Posterior cingulate gyrus (tissue), 11 donors: ENCODE measurements at regions not wholly inside any gene's neighbourhood (a gene's known extent, or its start where the extent isn't known, plus 50 kb on each side); places are given as distances from the start of the nearest gene placed in this dataset.

Source experiments
- DNase-seq, 10 donors: peaks; one replicate each; pipeline versions ENCODE4 v3.0.0 to v3.0.0-alpha.2; 2020 to 2021; ENCODE audit warnings: mixed read lengths in 3 of 10
- intact Hi-C: fragments of 100-400 bp; cut with DNase I; formaldehyde crosslinking; loops from one replicate; pipeline ENCODE4 v1.15.1; 2023

DNA sequence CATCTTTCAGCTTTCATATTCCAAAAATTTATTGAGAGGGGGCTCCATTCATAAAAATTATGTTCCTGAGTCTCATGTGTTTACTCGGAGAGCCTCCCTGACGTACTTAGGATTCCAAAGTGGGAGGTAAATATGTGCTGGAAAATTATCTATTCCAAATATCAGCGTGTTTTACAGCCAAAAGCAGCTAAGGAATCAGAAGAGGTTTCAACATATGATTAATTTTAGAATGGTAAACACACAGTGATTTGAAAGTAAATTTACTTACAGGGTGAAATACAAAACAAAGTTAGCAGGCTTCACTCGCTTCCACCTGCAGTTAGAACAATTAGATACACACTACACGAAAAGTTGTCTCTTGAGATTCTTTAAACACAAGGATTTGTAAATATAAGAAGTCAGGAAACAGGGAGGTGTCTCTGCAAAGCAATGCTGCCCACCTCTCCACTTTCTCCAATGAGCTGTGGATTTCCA, 313.8 kb upstream of the NBEA start:
- intact Hi-C loops: no loop called here
- no peak for DNase-seq

GRCh38 chr13:34634448-34634847, 307.6 kb upstream of the NBEA start:
- intact Hi-C loops: no loop called here
- DNase-seq: no peak

- DNase-seq: no peak
- intact Hi-C loops: no loop called here
These were observed 304.9 kb upstream of the NBEA start for GRCh38 chr13:34637138-34637537.

DNA sequence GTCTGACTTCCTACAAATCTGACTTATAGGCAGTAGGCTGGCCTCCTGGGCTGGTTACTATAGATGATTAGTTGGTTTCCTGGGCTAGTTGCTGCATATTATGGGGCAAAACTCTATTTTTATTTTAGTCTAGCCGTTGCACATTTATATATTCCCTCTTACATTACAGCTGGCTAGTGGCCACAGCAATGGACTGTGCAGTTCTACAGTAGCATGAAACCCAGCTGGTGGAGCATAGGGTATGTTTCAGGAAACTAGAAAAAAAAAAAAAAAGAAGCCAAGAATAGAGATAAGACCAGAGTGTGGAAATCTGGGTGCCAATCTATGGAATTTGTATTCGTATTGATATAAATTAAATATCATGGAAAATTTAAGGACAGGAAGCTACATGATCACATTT, 304.4 kb upstream of the NBEA start:
- intact Hi-C loops: no loop called here
- no peak for DNase-seq

GRCh38 chr13:34638897-34639296, 303.2 kb upstream of the NBEA start:
- no peak for DNase-seq
- intact Hi-C loops: no loop called here

GRCh38 chr13:34640179-34640992, 301.7 kb upstream of the NBEA start:
- DNase-seq: no peak
- intact Hi-C loops: no loop called here

DNA sequence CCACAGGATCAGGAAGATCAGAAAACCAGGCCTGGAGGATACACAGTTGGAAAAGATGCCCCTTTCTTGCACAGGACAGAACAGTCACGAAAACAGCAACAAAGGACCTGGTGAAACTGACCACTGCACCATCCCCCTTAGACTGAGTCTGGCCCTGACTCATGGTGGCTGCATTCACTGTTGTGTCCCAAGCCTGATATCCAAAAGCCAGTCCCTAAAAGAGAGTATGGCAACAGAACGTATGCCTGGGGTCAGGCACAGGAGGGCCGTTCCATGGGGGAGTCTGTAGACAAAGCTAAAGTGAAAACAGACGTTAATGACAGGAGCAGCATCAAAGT, 301.1 kb upstream of the NBEA start:
- no peak for DNase-seq
- intact Hi-C loops: no loop called here

GRCh38 chr13:34647379-34648150, 294.5 kb upstream of the NBEA start:
- intact Hi-C loops: no loop called here
- no peak for DNase-seq

- intact Hi-C loops: no loop called here
- no peak for DNase-seq
These were observed 287.9 kb upstream of the NBEA start for GRCh38 chr13:34654203-34654602.

GRCh38 chr13:34654647-34655046, 287.4 kb upstream of the NBEA start:
- intact Hi-C loops: no loop called here
- DNase-seq: no peak

GRCh38 chr13:34655554-34655953, 286.5 kb upstream of the NBEA start:
- no peak for DNase-seq
- intact Hi-C loops: no loop called here

DNA sequence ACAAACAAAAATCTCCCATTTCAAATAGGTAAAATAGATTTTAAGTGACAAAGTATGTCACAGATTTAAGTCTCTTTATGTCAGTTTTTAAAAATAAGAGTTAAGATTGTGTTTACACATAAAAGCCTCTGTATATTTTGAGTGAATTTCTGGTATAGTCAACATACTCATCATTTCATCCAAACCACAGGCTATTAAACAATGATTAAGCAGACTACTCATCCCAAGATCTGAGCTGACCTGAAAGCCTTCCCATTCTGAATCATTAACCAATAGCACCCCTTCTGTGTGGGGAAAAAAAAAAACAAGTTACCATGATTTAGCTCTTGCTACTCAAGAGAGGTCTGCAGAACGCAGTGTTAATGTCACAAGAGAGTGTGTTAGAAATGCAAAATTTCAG, 284.4 kb upstream of the NBEA start:
- intact Hi-C loops: no loop called here
- DNase-seq: no peak

DNA sequence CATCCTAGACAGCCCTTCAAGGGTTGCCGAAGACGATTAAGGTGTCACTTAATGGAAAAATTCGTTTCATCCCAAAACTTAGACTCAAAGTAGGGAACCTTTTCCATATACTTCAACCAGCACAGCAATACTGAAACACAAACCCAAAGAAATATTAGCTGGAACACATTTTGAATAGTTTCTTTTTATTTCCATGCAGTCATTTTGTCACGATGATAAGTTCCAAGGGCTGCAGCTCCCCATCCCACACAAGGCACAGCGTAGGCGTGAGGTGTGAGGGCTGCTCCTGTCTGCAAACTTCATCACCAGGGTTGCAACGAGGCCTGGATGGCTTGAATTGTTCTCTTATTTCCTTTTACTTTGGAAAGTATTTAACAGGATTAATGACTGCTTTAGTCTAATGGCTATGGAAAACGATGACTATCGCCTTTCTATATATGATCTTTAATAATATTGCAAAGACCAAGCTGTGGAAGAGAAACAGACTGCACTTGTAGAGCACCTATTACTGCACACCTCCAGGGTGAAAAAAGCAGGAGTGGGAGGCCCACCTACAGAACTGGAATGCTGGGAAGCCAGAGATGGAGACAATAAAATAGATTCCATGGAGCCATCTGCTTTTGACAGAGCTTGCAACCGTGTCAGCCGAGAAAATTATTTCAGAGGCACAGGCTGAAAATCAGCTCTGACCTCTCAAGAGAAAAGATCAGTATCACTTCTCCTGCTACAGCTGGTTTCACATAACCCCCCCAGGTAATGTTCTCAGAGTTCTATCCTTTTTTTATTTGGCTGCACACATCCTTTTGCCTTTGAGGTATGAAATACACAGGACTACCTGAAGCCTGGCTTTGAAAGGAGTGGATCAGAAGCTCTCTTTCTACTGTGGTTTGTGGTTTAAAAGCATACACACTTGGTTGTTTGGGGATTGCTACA, 274.5 kb upstream of the NBEA start:
- peak in 7 of 10 donors; percentile 22 to 89 (median 43) for DNase-seq
- intact Hi-C loops: no loop called here

DNA sequence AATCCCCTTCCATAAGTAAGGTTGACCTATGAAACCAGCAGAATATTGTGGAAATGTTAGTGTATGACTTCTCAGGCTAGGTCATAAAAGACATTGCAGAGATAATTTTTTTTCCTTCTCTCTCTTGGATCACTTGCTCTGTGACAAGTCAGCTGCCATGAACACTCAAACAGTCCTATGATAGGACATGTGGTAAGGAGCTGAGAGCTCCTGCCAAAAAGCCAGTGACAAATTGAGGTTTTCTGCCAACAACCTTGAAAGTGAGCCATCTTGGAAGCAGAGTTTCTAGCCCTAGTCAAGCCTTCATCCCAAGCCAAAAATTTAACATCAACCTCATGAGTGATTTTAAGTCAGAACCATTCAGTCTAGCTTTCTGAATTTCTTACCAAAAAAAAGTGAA, 270.9 kb upstream of the NBEA start:
- peak in 2 of 10 donors; percentile 8 to 39 for DNase-seq
- intact Hi-C loops: no loop called here

GRCh38 chr13:34672631-34673030, 269.4 kb upstream of the NBEA start:
- DNase-seq: peak in 3 of 10 donors; percentile 16 to 24 (median 16)
- intact Hi-C loops: no loop called here

DNA sequence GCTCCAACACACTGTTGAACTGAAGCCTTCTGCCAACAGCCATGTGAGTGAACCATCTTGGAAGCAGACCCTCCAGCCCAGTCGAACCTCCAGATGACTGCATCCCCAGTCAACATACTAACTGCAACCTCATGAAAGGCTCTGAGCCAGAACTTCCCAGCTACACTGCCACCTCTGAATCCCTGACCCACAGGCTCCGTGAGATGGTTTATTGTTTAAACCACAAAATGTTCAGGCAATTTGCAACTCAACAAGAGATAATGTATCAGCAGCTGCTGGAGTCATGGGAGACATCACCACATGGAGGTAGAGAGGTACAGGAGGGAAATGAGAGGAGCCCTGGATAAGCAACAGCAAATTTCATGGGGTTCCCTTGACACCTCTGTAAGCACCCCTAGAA, 266.4 kb upstream of the NBEA start:
- no peak for DNase-seq
- intact Hi-C loops: no loop called here

GRCh38 chr13:34678154-34678553, 263.9 kb upstream of the NBEA start:
- intact Hi-C loops: no loop called here
- no peak for DNase-seq

GRCh38 chr13:34681405-34681955, 260.6 kb upstream of the NBEA start:
- DNase-seq: no peak
- intact Hi-C loops: no loop called here

- DNase-seq: no peak
- intact Hi-C loops: no loop called here
These were observed 247.0 kb upstream of the NBEA start for GRCh38 chr13:34695063-34695462.

GRCh38 chr13:34696296-34696695, 245.8 kb upstream of the NBEA start:
- DNase-seq: no peak
- intact Hi-C loops: no loop called here

DNA sequence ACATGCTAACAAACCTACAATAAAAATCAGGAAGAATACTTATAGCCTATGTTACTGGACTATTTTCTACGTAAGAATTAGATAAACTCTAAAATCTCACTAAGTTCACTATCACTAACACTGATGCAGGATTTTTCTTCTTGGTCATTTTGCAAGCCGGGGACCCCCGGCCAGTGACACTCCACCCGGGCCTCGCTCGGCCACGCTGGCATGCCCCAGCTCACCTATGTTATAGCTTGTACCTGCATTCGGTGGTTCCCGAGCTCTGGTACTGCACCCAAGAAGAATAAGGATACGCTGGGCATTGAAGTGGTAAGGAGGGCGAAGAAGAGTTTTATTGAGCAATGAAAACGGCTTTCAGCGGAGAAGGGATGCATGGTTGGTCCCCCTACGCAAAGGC, 245.3 kb upstream of the NBEA start:
- no peak for DNase-seq
- intact Hi-C loops: no loop called here
